GM18502 (cell line): ENCODE measurements at regions not wholly inside any gene's neighbourhood (a gene's known extent, or its start where the extent isn't known, plus 50 kb on each side); places are given as distances from the start of the nearest gene placed in this dataset.
"Not testable (repeated sequence)": the region's sequence is repeated elsewhere in the genome, so short reads cannot be mapped to it uniquely, and the experiment has no call there.

Experiments
- ATAC-seq: cut with Tn5 transposase; IDR thresholded peaks from one replicate; pipeline ENCODE4 v1.9.1; 2021; ENCODE audit warnings: mild to moderate bottlenecking; ENCODE audit not compliant: unreplicated experiment, poor library complexity

DNA sequence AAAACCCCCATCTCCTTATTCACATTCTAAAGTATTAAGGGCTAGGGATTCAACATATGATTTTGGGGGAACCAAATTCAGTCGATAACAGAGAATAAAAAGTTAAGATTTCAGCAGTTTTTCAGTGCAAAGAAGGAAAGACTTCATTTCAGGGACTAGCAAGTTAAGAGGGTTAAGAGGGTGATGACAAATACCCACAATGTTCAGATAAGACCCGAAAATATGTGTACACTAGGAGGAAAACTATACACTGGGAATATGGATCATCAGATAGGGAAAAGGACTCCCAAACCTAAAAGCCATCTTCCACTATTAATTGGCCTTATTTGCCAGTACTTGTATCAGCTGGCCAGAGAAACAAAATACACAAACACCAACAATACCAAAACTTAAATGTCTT, 824.2 kb downstream of the SLC16A7 start:
- ATAC-seq, result no peak

DNA sequence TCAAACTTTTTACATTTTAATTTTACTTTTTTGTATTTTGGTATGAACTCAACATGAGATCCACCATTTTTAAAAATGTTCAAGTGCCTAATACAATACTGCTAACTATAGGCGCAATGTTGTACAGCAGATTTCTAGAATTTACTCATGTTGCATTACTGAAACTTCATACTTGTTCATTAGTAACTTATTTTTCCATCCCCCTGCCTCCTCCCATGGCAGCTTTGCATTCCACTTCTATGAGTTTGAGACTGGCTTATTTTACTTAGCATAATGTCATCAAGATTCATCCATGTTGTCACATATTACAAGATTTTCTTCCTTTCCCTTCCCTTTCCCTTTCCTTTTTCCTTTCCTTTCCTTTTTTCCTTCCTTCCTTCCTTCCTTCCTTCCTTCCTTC, 825.9 kb downstream of the SLC16A7 start:
- no peak for ATAC-seq

DNA sequence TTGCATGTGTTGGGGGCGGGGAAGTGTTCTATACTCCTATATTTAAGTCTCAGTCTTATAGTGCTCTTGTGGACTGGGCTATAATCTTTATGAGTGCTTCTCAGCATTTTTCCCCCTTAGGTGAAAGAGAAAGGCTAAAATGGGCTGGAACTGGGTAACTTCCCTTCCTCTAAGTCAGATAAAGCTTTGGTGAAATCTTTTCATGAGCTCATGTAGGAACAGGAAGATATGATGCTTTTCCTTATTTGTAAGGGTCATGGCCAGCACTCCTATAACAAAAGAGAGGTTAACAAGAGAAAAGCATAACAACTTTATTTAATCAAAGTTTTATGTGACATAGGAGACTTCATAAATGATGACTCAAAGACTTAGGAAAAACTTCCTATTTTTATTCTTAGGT, 841.5 kb downstream of the SLC16A7 start:
- no peak for ATAC-seq

DNA sequence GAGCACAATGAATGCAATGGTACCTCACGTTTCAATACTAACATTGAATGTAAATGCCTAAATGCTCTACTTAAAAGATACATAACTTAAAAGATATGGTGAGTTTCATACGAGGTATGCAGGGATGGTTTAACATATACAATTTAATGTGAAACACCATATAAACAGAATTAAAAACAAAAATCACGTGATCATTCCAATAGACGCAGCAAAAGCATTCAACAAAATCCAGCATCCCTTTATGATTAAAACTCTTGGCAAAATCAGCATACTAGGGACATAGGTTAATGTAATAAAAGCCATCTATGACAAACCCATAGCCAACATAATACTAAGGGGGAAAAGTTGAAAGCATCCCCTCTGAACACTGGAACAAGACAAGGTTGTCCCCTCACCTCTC, 845.7 kb downstream of the SLC16A7 start:
- no peak for ATAC-seq

DNA sequence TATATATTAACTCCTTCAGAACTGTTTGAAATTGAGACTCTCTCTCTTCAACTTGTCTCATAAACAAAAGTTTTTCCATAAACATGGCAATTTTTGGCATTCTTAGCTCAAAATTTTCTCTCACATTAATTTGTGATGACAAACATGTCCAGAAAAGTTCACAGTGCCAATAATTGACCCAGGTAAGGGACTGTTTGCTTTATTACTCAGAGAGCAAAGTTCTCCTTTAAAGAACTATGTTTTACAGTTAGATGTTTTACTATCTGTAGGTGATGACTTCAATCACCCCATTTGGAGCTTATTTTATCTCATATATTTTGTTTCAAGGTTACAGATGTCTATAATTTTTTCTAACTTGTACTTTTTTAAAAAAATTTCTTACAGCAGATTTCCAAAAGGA, 855.6 kb downstream of the SLC16A7 start:
- ATAC-seq, result no peak

DNA sequence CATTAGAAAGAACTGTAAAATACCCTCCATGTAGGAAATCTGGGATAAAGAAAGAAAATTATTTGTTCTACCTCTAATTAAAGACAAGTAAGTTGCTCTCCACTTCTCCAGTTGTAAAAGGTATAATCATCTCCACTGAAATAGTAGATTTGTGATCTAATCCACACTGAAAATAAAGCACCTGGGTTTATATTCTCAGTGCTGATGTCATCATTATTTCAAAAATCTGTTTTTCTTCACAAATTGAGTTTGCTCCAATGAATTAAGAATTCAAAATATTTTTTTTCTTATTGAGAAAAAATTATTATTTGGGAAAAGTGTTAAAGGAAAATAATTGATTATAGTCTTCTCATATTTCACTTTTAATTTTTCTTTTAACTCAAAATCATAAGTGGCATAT, 869.2 kb downstream of the SLC16A7 start:
- no peak for ATAC-seq

DNA sequence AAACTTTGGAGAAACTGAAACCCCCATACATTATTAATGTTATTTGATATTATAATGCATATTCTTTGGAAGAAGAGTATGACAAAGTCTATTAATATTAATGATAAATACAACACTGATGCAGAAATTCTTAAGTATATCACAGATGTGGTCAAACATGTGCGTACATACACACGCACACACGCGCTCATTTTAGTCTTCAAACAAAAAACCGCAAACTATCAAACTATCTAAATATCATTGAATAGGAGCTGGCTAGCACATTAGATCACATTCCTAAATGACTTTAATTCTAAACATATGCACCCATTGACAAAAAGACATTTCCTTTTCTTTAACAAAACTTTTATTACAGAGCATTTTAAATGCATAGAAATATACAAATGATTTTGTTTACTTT, 872.7 kb downstream of the SLC16A7 start:
- no peak for ATAC-seq

DNA sequence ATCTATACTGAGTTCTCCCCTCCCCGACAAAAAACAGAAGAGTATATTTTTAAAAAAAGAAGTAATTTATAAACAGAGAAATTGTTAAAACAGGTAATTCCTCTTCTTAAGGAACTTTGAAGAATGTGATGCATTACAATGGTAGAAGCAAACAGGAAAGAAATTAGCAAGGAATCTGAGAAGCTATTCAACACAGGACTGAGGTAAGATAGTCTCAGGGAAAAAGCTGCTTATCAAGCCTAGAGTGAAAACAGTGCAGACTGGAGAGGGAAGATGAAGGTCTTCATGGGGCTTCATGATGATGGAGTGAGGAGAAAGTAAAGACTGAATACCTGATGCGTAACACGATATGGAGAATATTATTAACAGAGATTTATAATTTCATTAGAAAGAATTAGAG, 880.0 kb downstream of the SLC16A7 start:
- no peak for ATAC-seq

DNA sequence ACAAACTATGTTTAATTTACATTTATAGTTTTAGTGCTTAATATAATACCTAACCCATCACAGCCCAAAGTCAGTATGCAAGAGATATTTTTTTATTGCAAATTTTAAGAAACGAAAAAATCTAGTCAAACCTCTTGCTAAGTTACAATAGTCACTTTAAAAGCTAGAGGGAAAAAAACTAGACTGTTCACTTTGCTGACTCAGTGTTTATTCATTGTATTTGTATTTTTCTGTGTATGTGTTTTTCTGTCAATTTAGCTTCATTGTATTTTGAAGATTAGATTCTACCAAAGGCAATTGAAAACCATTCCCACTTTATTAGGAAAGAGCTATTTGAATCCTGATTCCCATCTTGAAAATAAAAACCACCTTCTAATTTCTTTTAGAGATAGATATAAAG, 891.5 kb downstream of the SLC16A7 start:
- ATAC-seq, result no peak

DNA sequence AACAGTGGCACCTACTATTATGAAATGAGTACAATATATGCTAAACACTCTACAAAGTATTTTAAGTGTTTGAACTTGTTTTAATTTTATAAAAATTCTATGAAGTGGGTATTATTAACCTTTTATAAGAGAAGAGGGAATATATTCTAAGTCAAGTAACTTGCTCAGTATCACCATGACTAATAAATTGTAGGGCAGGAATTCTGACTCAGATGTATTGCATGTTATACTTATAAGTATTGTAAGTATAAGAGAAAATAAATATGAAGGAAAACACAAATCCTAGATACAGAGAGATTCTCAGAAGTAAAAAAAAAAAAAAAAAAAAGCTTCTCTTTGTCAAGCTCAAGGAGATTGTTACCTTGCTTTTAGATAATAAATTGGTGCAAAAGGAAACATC, 893.2 kb downstream of the SLC16A7 start:
- no peak for ATAC-seq

DNA sequence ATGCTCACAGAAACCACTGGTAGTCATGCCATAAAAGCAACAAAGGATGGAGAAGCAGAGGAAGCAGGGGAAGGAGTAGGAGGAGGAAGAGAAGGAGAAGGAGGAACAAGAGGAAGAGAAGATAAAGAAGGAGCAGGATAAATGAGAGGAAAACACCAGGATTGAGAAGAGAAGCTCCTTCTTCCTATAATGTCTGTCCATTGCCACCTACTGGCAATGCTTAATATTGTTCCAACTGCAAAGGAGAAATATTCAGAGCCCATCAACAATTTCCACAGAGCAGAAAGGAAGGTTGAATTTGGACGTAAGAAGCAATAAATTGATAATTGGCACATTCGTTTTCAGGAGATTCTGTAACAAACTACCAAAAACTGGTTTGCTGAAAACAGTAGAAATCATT, 898.4 kb downstream of the SLC16A7 start:
- no peak for ATAC-seq

DNA sequence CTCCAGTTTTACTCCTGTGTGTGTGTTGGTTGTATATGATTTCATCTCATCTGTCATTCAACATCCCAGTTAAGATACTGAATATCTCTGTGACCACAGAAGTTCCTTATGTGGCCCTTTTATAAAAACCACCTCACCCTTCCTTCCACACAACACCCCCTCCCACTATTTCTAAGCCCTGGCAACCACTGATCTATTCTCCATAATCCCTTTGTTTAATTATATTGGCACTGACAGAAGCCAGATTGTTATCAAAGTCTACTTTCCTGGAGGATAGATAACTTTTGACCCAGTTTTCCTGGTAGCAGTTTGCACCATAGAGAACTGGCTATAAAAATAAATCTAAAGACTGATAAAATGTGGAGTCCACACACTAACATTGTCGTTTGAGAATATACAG, 902.8 kb downstream of the SLC16A7 start:
- ATAC-seq, result no peak

DNA sequence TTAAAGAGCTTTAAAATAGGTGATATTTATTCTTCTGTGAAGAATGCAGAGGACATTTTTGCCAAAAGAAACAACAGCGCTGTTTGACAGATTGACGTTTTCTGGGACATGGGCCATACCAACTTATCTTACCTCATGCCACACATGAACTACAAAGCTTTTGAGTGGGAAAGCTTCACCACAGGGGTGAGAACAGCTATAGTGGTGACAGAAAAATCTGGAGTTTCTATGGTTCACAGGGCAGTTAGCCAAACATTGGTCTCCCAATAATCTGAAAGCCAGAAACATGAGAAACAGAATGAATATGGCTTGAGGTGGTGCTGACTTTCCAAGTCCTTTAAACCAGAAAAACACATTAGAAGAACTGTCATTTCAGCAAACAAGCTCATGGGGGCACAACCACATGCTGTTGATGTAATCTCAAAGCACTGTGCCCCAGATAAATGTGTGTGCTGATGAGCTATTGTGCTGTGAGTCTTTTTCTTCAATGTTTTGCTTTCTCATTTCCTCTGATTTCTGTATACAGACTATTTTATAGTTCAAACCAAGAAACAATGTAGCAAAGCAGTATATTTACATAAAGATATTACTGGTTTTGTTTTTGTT, 905.4 kb downstream of the SLC16A7 start:
- no peak for ATAC-seq

DNA sequence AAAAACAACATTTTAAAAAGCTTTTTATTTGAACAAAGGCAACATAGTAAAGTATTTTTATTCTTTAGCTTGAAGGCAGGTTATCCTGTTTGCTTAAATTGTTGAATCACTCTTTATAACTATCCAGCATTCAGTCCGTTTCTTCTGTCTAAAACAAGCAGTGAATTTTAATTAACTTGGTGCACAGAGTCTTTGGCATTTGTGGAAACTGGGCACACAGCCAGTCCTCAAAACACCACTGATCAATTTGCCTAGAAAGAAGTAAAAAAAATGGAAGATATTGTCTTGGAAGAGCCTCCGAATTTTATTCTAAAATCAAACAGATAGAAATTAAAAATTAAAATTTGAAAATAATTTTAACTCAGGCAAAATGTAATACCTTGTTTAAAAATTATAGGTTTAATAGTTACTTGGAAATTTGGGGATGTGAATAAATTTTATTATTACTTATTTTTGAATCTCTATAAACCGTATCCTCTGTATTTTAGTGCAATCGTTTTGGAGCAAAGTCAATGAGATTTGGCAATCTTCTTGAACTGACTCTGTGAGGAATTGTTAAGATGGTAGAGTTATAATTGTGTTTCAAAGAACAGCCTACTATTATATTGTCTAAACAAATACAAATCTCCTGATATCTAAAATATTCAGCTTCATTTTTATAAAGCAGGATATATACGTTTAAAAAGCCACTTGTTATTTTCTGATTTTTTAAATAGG, 927.0 kb downstream of the SLC16A7 start:
- no peak for ATAC-seq

DNA sequence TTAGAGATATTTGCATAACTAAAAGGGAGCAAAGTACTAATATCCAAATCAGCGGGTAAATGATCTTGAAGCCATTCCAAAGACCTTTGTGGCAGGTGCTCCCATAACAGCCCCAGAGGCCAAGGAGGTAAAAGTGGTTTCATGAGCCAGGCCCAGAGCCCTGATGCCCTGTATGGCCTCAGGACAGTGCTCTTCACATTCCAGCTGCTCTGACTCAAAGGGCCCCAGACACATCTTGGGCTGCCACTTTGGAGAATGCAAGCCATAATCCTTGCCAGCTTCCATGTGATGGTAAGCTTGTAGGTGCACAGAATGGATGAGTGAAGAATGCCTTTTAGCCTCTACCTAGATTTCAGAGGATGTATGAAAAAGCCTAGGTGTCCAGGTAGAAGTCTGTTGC, 933.4 kb downstream of the SLC16A7 start:
- no peak for ATAC-seq

DNA sequence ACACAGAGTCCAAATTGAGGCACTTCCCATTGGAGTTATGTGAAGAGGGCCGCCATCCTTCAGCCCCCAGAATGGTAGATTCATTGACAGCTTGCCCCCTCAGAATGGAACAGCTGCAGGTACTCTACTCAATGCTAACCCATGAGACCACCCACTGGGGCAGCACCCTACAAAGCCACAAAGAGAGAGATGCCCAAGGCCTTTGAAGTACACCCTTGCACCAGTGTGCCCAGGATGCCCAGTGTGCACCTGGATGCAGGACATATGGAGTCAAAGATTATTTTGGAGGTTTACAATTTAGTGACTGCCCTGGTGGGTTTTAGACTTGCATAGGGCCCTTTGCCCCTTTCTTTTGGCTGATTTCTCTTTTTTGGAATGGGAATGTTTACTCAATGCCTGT, 933.9 kb downstream of the SLC16A7 start:
- ATAC-seq, result no peak

DNA sequence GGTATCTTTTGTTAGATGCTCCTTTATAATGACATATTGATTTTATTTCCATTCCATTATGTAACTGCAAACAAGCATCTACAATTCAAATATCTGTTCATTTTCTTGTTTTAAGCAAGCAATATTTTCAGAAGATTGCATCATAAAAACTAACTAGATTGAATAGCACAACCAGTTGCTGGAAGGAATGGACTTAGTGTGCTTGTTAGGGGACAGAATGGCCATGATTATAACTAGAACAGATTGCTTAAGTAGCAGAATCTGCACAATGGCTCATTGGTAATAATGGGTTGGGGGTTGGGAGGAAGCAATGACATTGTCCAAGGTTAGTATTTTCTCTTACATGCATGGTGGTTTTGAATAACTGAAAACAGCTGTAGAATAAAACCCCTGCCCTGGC, 939.5 kb downstream of the SLC16A7 start:
- no peak for ATAC-seq

DNA sequence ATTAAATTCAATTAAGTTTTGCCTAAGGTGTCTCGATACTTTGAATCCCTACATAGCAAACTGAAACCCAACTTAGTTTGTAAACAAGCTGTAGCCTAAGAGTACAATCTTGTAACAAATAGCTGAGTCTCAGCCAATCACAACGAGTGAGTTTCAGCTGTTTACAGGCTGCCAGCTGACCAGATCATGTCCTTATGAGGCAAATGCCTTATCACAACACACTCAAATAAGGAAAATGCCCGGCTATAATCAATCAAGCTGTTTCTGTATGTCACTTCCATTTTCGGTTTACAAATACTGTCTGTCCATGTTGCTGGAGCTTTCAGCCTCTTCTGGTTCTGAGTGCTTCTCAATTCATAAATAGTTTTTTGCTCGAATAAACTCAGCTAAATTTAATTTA, 943.8 kb downstream of the SLC16A7 start:
- ATAC-seq, result no peak

DNA sequence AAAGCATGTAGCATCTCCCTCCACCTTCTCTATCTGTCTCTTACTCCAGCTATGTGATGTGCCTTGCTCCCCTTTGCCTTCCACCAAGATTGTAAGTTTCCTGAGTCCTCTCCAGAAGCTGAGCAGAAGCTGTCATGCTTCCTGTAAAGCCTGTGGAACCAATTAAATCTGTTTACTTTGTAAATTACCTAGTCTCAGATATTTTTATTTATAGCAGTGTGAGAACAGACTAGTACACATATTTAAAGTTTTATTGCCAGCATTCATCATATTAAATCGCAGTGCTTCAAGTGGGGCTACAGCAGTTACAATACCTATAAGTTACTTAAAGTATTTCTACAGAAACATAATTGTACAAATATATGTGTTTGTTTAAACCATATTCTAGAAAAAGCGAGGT, 973.1 kb downstream of the SLC16A7 start:
- ATAC-seq, result no peak

DNA sequence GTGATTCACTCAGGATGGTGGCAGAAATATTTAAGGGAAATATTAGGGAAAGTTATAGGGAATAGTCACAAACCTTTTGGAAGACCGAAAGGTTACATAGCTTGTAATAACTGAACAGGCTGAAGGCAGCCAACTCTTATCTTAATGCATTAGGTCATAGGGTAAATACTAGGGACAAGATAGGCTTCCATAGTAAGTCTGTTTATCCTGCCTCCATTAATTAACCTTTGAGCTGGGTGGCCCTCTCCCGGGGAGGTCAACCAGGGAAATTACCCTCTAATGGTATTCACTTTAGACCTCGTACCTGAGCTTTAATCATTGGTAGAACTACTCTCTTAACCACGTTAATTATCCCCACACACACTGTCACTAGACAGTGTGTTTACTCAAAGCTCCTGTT, 981.8 kb downstream of the SLC16A7 start:
- ATAC-seq, result no peak

DNA sequence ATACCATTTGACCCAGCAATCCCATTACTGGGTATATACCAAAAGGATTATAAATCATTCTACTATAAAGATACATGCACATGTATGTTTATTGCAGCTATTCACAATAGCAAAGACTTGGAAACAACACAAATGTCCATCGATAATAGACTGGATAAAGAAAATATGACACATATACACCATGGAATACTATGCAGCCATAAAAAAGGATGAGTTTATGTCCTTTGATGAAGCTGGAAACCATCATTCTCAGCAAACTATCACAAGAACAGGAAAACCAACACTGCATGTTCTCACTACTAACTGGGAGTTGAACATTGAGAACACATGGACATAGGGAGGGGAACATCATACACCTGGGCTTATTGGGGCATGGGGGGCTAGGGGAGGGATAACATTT, 991.8 kb downstream of the SLC16A7 start:
- not testable (repeated sequence) for ATAC-seq

DNA sequence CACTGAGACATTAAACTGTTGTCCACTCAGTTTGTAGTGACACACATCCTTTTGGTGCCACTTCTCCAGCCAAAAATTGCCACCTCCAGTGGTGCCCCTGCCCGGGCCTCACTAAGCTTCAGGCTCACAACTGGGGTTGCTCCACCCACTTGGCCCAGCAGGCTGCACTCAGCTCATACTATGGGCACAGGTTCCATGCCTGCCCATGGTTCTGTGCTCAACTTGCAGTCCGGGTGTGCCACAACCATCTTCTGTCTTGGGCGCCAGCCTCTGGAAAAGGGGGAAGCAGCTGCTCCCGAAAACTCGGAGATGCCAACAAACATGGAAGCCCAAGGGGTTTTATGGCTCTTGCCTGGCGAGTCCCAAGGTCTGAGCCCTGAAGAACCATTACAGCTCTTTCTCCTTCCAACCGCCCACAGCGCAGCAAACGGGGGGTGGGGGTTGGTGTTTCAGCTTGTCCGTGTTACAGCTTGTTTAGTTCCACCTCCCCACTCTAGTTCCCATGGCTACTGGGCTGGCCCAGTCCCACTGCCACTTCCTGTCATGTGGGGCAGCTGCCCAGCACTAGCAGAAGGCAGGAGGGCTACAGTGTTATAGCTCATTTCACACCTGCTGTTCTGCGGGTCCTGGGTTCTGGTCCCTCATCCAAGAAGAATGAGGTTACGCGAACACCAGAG, 998.3 kb downstream of the SLC16A7 start:
- ATAC-seq, result no peak
